ENCODE measurements at regions not wholly inside any gene's neighbourhood (a gene's known extent, or its start where the extent isn't known, plus 50 kb on each side); places are given as distances from the start of the nearest gene placed in this dataset.

DNA sequence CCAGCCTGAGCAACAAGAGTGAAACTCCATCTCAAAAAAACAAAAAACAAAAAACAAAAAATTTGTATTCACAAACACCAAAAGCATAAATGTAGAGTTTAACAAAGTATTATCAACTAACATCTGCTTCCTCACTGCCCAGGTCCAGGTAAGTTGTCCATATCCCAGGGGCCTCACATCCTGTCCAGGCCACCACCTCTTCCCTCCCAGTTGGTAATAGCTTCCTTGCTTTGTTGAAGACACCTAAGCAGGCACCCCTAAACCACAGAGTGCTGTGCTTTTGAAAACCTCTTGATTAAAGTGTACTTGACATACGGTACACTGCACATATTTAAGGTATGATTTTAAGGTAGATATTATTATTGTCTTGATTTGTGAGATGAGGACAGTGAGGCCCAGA is 299.8 kb downstream of the SHQ1 start:
- Histone ChIP-seq H3K27me3 (ENCODE audit: control insufficient read depth, insufficient read depth, low read length) (peaks cover 5% of the 10 kb centered on the region), H2AK9ac (replicated peaks; ENCODE audit: low read depth, low read length, poor library complexity) (no peak overlapping the region), H4K5ac (ENCODE audit: low read depth, low read length) (no peak overlapping the region), H2BK15ac (ENCODE audit: low read depth, low read length) (no peak overlapping the region), H3K36me3 (ENCODE audit: control insufficient read depth, insufficient read depth, low read length) (no peaks in the 10 kb centered on the region), H2AFZ (replicated peaks; ENCODE audit: low read length, poor library complexity) (no peak overlapping the region), H3K23ac (ENCODE audit: low read depth, low read length) (no peak overlapping the region), H3K9me1 (ENCODE audit: insufficient read depth, low read length) (no peaks in the 10 kb centered on the region), H2BK120ac (ENCODE audit: low read depth, low read length) (no peak overlapping the region), H3K4ac (ENCODE audit: low read depth, low read length) (no peak overlapping the region), H3K27ac (ENCODE audit: insufficient read depth, low read length) (no peak overlapping the region), H3K4me2 (ENCODE audit: low read depth, low read length) (no peak overlapping the region), H3K18ac (ENCODE audit: low read depth, low read length) (no peak overlapping the region), H3K56ac (ENCODE audit: extremely low read depth, insufficient read depth, low read length) (no peak overlapping the region), H2BK20ac (ENCODE audit: low read depth, low read length) (no peak overlapping the region), H3K79me1 (ENCODE audit: low read depth in 1 of 2, low read length in 2 of 2) (no peaks in the 10 kb centered on the region), H3K9me3 (ENCODE audit: control insufficient read depth, insufficient read depth, low read length) (no peaks in the 10 kb centered on the region), H4K8ac (ENCODE audit: low read depth in 2 of 2, low read length in 2 of 2) (no peak overlapping the region), H2AK5ac (ENCODE audit: low read depth, low read length) (no peak overlapping the region), H3K4me3 (ENCODE audit: insufficient read depth, low read depth, low read length) (no peak overlapping the region), H3K14ac (replicated peaks; ENCODE audit: low read depth, low read length) (no peak overlapping the region), H3K9ac (ENCODE audit: low read depth, low read length) (no peak overlapping the region), H2BK5ac (ENCODE audit: low read depth, low read length, poor library complexity, severe bottlenecking) (no peak overlapping the region), H3K4me1 (ENCODE audit: control insufficient read depth, insufficient read depth, low read length) (no peaks in the 10 kb centered on the region), H4K20me1 (ENCODE audit: insufficient read depth, low read length) (no peaks in the 10 kb centered on the region), H4K91ac (ENCODE audit: insufficient read depth, low read depth, low read length) (no peak overlapping the region)
- DNase-seq = no peak
- ChIA-PET CTCF (no interaction called here), POLR2A (ENCODE audit: unreplicated experiment) (no interaction called here)
- intact Hi-C loops (cut with micrococcal nuclease) (no loop called here), dilution Hi-C loops (cut with HindIII; ENCODE audit: low sequenced_read_pairs, unreplicated experiment) (no loop called here), in situ Hi-C loops (cut with MboI; ENCODE audit: low sequenced_read_pairs) (no loop called here)
- no TSS peak for BruUV-seq (replicated peaks)
- WGBS, 2 experiments (ENCODE audit: extremely low coverage in 2 of 2, insufficient read length in 1 of 2) = no CpG with 5 or more reads among the region's 1 CpG
- TF ChIP-seq CHD1 (IDR thresholded peaks at IDR 0.05; ENCODE audit: low read depth, low read length) (no peak), MAZ (IDR thresholded peaks at IDR 0.05; ENCODE audit: borderline replicate concordance, low read depth, low read length) (no peak), BHLHE40 (IDR thresholded peaks at IDR 0.05; ENCODE audit: low read depth, low read length) (no peak), RCOR1 (IDR thresholded peaks at IDR 0.05; ENCODE audit: insufficient replicate concordance, low read length) (no peak)
- TF ChIP-seq, protein P1, sequence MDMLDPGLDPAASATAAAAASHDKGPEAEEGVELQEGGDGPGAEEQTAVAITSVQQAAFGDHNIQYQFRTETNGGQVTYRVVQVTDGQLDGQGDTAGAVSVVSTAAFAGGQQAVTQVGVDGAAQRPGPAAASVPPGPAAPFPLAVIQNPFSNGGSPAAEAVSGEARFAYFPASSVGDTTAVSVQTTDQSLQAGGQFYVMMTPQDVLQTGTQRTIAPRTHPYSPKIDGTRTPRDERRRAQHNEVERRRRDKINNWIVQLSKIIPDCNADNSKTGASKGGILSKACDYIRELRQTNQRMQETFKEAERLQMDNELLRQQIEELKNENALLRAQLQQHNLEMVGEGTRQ (IDR thresholded peaks at IDR 0.05; ENCODE audit: low read depth, low read length) = no peak
- TF ChIP-seq, protein P2, sequence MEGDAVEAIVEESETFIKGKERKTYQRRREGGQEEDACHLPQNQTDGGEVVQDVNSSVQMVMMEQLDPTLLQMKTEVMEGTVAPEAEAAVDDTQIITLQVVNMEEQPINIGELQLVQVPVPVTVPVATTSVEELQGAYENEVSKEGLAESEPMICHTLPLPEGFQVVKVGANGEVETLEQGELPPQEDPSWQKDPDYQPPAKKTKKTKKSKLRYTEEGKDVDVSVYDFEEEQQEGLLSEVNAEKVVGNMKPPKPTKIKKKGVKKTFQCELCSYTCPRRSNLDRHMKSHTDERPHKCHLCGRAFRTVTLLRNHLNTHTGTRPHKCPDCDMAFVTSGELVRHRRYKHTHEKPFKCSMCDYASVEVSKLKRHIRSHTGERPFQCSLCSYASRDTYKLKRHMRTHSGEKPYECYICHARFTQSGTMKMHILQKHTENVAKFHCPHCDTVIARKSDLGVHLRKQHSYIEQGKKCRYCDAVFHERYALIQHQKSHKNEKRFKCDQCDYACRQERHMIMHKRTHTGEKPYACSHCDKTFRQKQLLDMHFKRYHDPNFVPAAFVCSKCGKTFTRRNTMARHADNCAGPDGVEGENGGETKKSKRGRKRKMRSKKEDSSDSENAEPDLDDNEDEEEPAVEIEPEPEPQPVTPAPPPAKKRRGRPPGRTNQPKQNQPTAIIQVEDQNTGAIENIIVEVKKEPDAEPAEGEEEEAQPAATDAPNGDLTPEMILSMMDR (conservative IDR thresholded peaks at IDR 0.05; ENCODE audit: low read depth, low read length) = no peak
- TF ChIP-seq, protein P3, sequence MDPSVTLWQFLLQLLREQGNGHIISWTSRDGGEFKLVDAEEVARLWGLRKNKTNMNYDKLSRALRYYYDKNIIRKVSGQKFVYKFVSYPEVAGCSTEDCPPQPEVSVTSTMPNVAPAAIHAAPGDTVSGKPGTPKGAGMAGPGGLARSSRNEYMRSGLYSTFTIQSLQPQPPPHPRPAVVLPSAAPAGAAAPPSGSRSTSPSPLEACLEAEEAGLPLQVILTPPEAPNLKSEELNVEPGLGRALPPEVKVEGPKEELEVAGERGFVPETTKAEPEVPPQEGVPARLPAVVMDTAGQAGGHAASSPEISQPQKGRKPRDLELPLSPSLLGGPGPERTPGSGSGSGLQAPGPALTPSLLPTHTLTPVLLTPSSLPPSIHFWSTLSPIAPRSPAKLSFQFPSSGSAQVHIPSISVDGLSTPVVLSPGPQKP (IDR thresholded peaks at IDR 0.05; ENCODE audit: borderline replicate concordance, low read depth, low read length) = no peak
- no peak for ATAC-seq (ENCODE audit: low read depth)

Measured in IMR-90 (cell line).